ENCODE measurements at regions not wholly inside any gene's neighbourhood (a gene's known extent, or its start where the extent isn't known, plus 50 kb on each side); places are given as distances from the start of the nearest gene placed in this dataset.

GRCh38 chr4:142954415-142954814 lies 108.3 kb upstream of the INPP4B start:
- TF ChIP-seq, protein P1, sequence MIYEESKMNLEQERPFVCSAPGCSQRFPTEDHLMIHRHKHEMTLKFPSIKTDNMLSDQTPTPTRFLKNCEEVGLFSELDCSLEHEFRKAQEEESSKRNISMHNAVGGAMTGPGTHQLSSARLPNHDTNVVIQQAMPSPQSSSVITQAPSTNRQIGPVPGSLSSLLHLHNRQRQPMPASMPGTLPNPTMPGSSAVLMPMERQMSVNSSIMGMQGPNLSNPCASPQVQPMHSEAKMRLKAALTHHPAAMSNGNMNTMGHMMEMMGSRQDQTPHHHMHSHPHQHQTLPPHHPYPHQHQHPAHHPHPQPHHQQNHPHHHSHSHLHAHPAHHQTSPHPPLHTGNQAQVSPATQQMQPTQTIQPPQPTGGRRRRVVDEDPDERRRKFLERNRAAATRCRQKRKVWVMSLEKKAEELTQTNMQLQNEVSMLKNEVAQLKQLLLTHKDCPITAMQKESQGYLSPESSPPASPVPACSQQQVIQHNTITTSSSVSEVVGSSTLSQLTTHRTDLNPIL (CRISPR knock-in tag; IDR thresholded peaks at IDR 0.05; ENCODE audit: low read depth) = no peak
- TF ChIP-seq ARNTL (CRISPR knock-in tag; IDR thresholded peaks at IDR 0.05; ENCODE audit: borderline replicate concordance, low read depth) = no peak
- no peak for TF ChIP-seq ZC3H10 (CRISPR knock-in tag; IDR thresholded peaks at IDR 0.05)
- no peak for TF ChIP-seq PPARA (CRISPR knock-in tag; IDR thresholded peaks at IDR 0.05; ENCODE audit: borderline replicate concordance)
- no peak for TF ChIP-seq ISL1 (CRISPR knock-in tag; IDR thresholded peaks at IDR 0.05)
- no peak for TF ChIP-seq BACH2 (CRISPR knock-in tag; IDR thresholded peaks at IDR 0.05; ENCODE audit: borderline replicate concordance)
- TF ChIP-seq OSR1 (CRISPR knock-in tag; IDR thresholded peaks at IDR 0.05) = no peak
- no peak for TF ChIP-seq ESRRG (CRISPR knock-in tag; IDR thresholded peaks at IDR 0.05)

Data from SK-N-SH treated with all-trans-retinoic acid at 6 μM for 48 hours (cell line).